ENCODE measurements at regions not wholly inside any gene's neighbourhood (a gene's known extent, or its start where the extent isn't known, plus 50 kb on each side); places are given as distances from the start of the nearest gene placed in this dataset.

- TF ChIP-seq CTCF (IDR thresholded peaks at IDR 0.05; ENCODE audit: borderline replicate concordance, extremely low read depth, low read length, poor library complexity, severe bottlenecking) (no peak), EZH2 (IDR thresholded peaks at IDR 0.05; ENCODE audit: borderline replicate concordance, low read depth, low read length, severe bottlenecking) (no peak)
Measured at GRCh38 chr18:1003499-1003898, 98.8 kb downstream of the ADCYAP1 start.

Measured in DND-41 (cell line).